ENCODE measurements at regions not wholly inside any gene's neighbourhood (a gene's known extent, or its start where the extent isn't known, plus 50 kb on each side); places are given as distances from the start of the nearest gene placed in this dataset.

GRCh38 chrX:131918839-131919238, 104.3 kb upstream of the STK26 start:
- H3K27me3 ChIP-seq (replicated peaks; ENCODE audit: insufficient read depth): no peaks in the 10 kb centered on the region
- DNase-seq (ENCODE audit: low spot score) (no peak), ATAC-seq (ENCODE audit: insufficient number of reproducible peaks, low FRiP score, low read depth) (no peak)
- no peak for TF ChIP-seq CTCF (IDR thresholded peaks at IDR 0.05)
- H3K27ac ChIP-seq: no peak overlapping the region
- H3K4me3 ChIP-seq: no peak overlapping the region
- H3K36me3 ChIP-seq: no peaks in the 10 kb centered on the region
- H3K9me3 ChIP-seq: no peaks in the 10 kb centered on the region
- no peaks in the 10 kb centered on the region for H3K4me1 ChIP-seq (ENCODE audit: control insufficient read depth in 1 of 2, low read depth in 2 of 2)

GRCh38 chrX:131923614-131924250, 99.4 kb upstream of the STK26 start:
- H3K9me3 ChIP-seq: no peaks in the 10 kb centered on the region
- no peaks in the 10 kb centered on the region for H3K4me1 ChIP-seq (ENCODE audit: control insufficient read depth in 1 of 2, low read depth in 2 of 2)
- no peak overlapping the region for H3K27ac ChIP-seq
- no peaks in the 10 kb centered on the region for H3K36me3 ChIP-seq
- no peaks in the 10 kb centered on the region for H3K27me3 ChIP-seq (replicated peaks; ENCODE audit: insufficient read depth)
- DNase-seq (ENCODE audit: low spot score) (no peak), ATAC-seq (ENCODE audit: insufficient number of reproducible peaks, low FRiP score, low read depth) (no peak)
- H3K4me3 ChIP-seq: no peak overlapping the region
- no peak for TF ChIP-seq CTCF (IDR thresholded peaks at IDR 0.05)

DNA sequence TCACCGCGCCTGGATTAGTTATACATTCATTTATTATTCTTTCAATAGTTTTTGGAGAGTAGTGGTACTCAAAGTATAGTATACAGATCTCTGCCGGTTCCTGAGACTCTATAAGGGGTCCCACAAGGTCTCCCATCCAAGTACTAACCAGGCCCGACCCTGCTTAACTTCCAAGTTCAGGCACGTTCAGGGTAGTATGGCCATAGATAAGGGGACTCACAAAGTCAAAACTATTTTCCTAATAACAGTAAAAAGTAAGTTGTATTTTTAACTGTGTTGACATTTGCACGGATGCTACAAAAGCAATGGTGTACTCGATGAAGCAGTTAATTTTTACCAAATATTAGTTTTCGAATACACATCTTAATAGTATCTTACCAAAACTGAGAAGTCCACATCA, 84.4 kb upstream of the STK26 start:
- Histone ChIP-seq H3K27me3 (replicated peaks; ENCODE audit: insufficient read depth) (no peaks in the 10 kb centered on the region), H3K27ac (no peak overlapping the region), H3K9me3 (no peaks in the 10 kb centered on the region), H3K4me1 (ENCODE audit: control insufficient read depth in 1 of 2, low read depth in 2 of 2) (no peaks in the 10 kb centered on the region), H3K36me3 (no peaks in the 10 kb centered on the region), H3K4me3 (no peak overlapping the region)
- DNase-seq (ENCODE audit: low spot score) (no peak), ATAC-seq (ENCODE audit: insufficient number of reproducible peaks, low FRiP score, low read depth) (no peak)
- no peak for TF ChIP-seq CTCF (IDR thresholded peaks at IDR 0.05)

DNA sequence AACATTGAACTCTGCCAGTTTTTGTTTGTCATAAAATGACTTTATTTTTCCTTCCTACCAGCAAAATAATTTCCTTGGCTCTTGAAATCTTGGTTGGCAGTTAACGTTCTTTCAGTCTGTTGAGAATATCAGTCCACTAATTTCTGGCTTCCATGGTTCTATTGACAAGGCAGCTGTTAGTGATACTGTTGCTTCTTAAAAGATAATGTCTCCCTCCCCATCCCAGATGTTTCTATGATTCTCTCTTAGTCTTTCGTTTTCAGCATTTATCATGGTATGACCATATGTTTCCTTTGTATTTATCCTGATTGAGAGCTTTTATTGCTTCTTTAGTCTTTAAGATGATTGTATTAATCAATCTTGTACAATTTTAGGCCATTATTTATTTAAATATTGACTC, 81.1 kb upstream of the STK26 start:
- no peaks in the 10 kb centered on the region for H3K36me3 ChIP-seq
- H3K9me3 ChIP-seq: no peaks in the 10 kb centered on the region
- H3K4me3 ChIP-seq: no peak overlapping the region
- H3K27ac ChIP-seq: no peak overlapping the region
- ATAC-seq (ENCODE audit: insufficient number of reproducible peaks, low FRiP score, low read depth): no peak
- no peak for TF ChIP-seq CTCF (IDR thresholded peaks at IDR 0.05)
- DNase-seq (ENCODE audit: low spot score): no peak
- no peaks in the 10 kb centered on the region for H3K27me3 ChIP-seq (replicated peaks; ENCODE audit: insufficient read depth)
- H3K4me1 ChIP-seq (ENCODE audit: control insufficient read depth in 1 of 2, low read depth in 2 of 2): no peaks in the 10 kb centered on the region

- DNase-seq (ENCODE audit: low spot score): no peak
- H3K9me3 ChIP-seq: no peaks in the 10 kb centered on the region
- TF ChIP-seq CTCF (IDR thresholded peaks at IDR 0.05): no peak
These were observed 77.9 kb upstream of the STK26 start for GRCh38 chrX:131944936-131945902.

More at GRCh38 chrX:131944936-131945902, 77.9 kb upstream of the STK26 start:
- no peaks in the 10 kb centered on the region for H3K36me3 ChIP-seq
- H3K4me3 ChIP-seq: no peak overlapping the region
- no peaks in the 10 kb centered on the region for H3K4me1 ChIP-seq (ENCODE audit: control insufficient read depth in 1 of 2, low read depth in 2 of 2)
- no peaks in the 10 kb centered on the region for H3K27me3 ChIP-seq (replicated peaks; ENCODE audit: insufficient read depth)
- no peak for ATAC-seq (ENCODE audit: insufficient number of reproducible peaks, low FRiP score, low read depth)
- H3K27ac ChIP-seq: no peak overlapping the region
